ENCODE measurements at regions not wholly inside any gene's neighbourhood (a gene's known extent, or its start where the extent isn't known, plus 50 kb on each side); places are given as distances from the start of the nearest gene placed in this dataset.

- TF ChIP-seq TSHZ2 (CRISPR knock-in tag; IDR thresholded peaks at IDR 0.05) (no peak), PPARA (CRISPR knock-in tag; IDR thresholded peaks at IDR 0.05; ENCODE audit: borderline replicate concordance) (no peak), GLIS3 (CRISPR knock-in tag; IDR thresholded peaks at IDR 0.05) (no peak), CSDC2 (CRISPR knock-in tag; IDR thresholded peaks at IDR 0.05) (no peak)
Measured at GRCh38 chr2:104385743-104386142, 468.2 kb upstream of the POU3F3 start (continued).

GRCh38 chr2:104388296-104388695, 465.6 kb upstream of the POU3F3 start:
- TF ChIP-seq TSHZ2 (CRISPR knock-in tag; IDR thresholded peaks at IDR 0.05), result no peak
- TF ChIP-seq OSR1 (CRISPR knock-in tag; IDR thresholded peaks at IDR 0.05), result no peak
- TF ChIP-seq ARNTL (CRISPR knock-in tag; IDR thresholded peaks at IDR 0.05; ENCODE audit: borderline replicate concordance, low read depth), result no peak
- no peak for TF ChIP-seq TOX (CRISPR knock-in tag; IDR thresholded peaks at IDR 0.05; ENCODE audit: borderline replicate concordance)
- no peak for TF ChIP-seq TCF4 (CRISPR knock-in tag; IDR thresholded peaks at IDR 0.05; ENCODE audit: borderline replicate concordance)
- no peak for TF ChIP-seq ISL1 (CRISPR knock-in tag; IDR thresholded peaks at IDR 0.05)
- ATAC-seq, result no peak

GRCh38 chr2:104402825-104403224, 451.1 kb upstream of the POU3F3 start:
- TF ChIP-seq ZFP3 (CRISPR knock-in tag; IDR thresholded peaks at IDR 0.05) (no peak), POU6F1 (CRISPR knock-in tag; IDR thresholded peaks at IDR 0.05; ENCODE audit: borderline replicate concordance, low read depth) (no peak), ZNF8 (CRISPR knock-in tag; IDR thresholded peaks at IDR 0.05) (no peak), OSR1 (CRISPR knock-in tag; IDR thresholded peaks at IDR 0.05) (no peak), CSRNP3 (CRISPR knock-in tag; IDR thresholded peaks at IDR 0.05) (no peak), TSHZ2 (CRISPR knock-in tag; IDR thresholded peaks at IDR 0.05) (no peak), ZNF565 (CRISPR knock-in tag; conservative IDR thresholded peaks at IDR 0.05; ENCODE audit: low read depth) (no peak)
- ATAC-seq, result no peak

GRCh38 chr2:104404526-104404925, 449.4 kb upstream of the POU3F3 start:
- no peak for ATAC-seq
- no peak for TF ChIP-seq TSHZ2 (CRISPR knock-in tag; IDR thresholded peaks at IDR 0.05)
- TF ChIP-seq GLIS3 (CRISPR knock-in tag; IDR thresholded peaks at IDR 0.05), result no peak
- TF ChIP-seq CREB5 (CRISPR knock-in tag; IDR thresholded peaks at IDR 0.05; ENCODE audit: low read depth), result no peak
- no peak for TF ChIP-seq CSDC2 (CRISPR knock-in tag; IDR thresholded peaks at IDR 0.05)
- no peak for TF ChIP-seq ZNF565 (CRISPR knock-in tag; conservative IDR thresholded peaks at IDR 0.05; ENCODE audit: low read depth)
- TF ChIP-seq ZC3H10 (CRISPR knock-in tag; IDR thresholded peaks at IDR 0.05), result no peak
- no peak for TF ChIP-seq SNAI2 (CRISPR knock-in tag; IDR thresholded peaks at IDR 0.05)
- TF ChIP-seq CSRNP3 (CRISPR knock-in tag; IDR thresholded peaks at IDR 0.05), result no peak

Data from SK-N-SH treated with all-trans-retinoic acid at 6 μM for 48 hours (cell line).